ENCODE measurements at regions not wholly inside any gene's neighbourhood (a gene's known extent, or its start where the extent isn't known, plus 50 kb on each side); places are given as distances from the start of the nearest gene placed in this dataset.

DNA sequence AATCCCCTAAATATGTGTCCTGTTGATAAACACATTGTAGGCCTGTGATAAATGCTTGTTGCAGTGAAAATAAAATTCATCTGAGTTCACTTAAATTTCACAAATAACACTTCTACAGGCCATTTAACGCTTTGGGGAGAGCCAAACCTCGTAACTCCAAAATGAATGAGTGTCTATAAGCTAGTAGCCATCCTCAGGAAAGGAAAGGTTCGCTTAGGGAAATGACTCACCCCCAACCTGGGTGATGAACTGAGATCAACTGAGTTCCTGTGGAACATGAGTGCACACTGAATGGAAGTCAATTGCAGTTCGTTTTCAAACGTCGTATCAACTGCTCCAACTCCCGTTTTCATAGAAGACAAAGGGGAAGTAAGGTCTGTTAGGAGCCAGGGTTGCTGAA is 527.6 kb upstream of the ID2 start:
- H2AFZ ChIP-seq (ENCODE audit: low read depth, low read length) = no peak overlapping the region
- no peaks in the 10 kb centered on the region for H3K4me1 ChIP-seq (replicated peaks in 1 of 2; ENCODE audit: control insufficient read depth in 2 of 2, insufficient read depth in 2 of 2, low read length in 2 of 2)
- H3K27ac ChIP-seq (ENCODE audit: extremely low read depth, low read depth, low read length) = no peak overlapping the region
- no peak for FAIRE-seq
- no peak for ATAC-seq
- H3K79me2 ChIP-seq (ENCODE audit: control insufficient read depth, insufficient read depth, low read length) = no peaks in the 10 kb centered on the region
- TF ChIP-seq SMAD4 (CRISPR knock-in tag; conservative IDR thresholded peaks at IDR 0.05) = no peak
- no peak for TF ChIP-seq NUFIP1 (IDR thresholded peaks at IDR 0.05; ENCODE audit: partially characterized antibody)
- TF ChIP-seq TBL1XR1 (IDR thresholded peaks at IDR 0.05; ENCODE audit: low read length in 2 of 2) = no peak
- intact Hi-C loops (cut with micrococcal nuclease) = no loop called here
- no peak overlapping the region for H3K9ac ChIP-seq (ENCODE audit: insufficient read depth in 1 of 2, low read depth in 2 of 2, low read length in 2 of 2)
- no peak overlapping the region for H3K4me3 ChIP-seq
- no peaks in the 10 kb centered on the region for H3K9me3 ChIP-seq (replicated peaks; ENCODE audit: control insufficient read depth, insufficient read depth, low read depth, low read length)
- H3K9me1 ChIP-seq (ENCODE audit: control insufficient read depth, insufficient read depth, low read length) = no peaks in the 10 kb centered on the region
- DNase-seq (ENCODE audit: extremely low read depth in 1 of 4, low spot score in 3 of 4) = no peak
- ChIA-PET POLR2A (interaction anchor here (0.6 to 0.8 kb wide), 2 partner anchors 8 to 1347 kb away, joined by 3 to 4 read pairs; no protein-coding TSS in a partner anchor), CTCF (ENCODE audit: low intra/inter-chr PET ratio) (no interaction called here)
- no peaks in the 10 kb centered on the region for H4K20me1 ChIP-seq (replicated peaks; ENCODE audit: control insufficient read depth, insufficient read depth, low read length)
- in situ Hi-C loops (cut with MboI) = no loop called here
- no peak overlapping the region for H3K4me2 ChIP-seq (ENCODE audit: insufficient read depth, low read length)
- peaks cover 5 to 32% of the 10 kb centered on the region in 2 experiments; a peak in 3 of 5 replicates for H3K27me3 ChIP-seq (ENCODE audit: control insufficient read depth in 2 of 2, insufficient read depth in 2 of 2, low read length in 2 of 2)
- H3K36me3 ChIP-seq (ENCODE audit: control insufficient read depth, insufficient read depth, low read length) = no peaks in the 10 kb centered on the region
- 0% methylated on average over 7 of the region's 7 CpGs for WGBS (ENCODE audit: insufficient coverage, low coverage, missing lambda C conversion rate)
- BruUV-seq (replicated peaks) = no TSS peak

DNA sequence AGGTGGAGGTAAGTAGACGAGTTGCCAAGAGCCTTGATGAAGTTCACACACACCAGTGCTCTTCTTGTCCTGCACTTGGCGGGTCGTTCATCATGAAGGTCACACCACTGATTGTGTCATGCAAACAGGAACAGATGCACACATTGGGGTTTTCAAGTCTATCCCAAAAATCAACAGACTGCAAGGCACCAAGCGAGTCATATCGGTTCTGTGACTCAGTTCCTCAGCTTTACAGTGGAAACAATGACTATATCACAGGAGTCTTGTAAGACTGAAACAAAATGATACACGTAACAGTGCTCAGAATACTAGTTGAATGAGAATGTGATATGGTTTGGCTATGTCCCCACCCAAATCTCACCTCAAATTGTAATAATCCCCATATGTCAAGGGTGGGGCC is 526.9 kb upstream of the ID2 start:
- no peaks in the 10 kb centered on the region for H3K4me1 ChIP-seq (replicated peaks in 1 of 2; ENCODE audit: control insufficient read depth in 2 of 2, insufficient read depth in 2 of 2, low read length in 2 of 2)
- H3K36me3 ChIP-seq (ENCODE audit: control insufficient read depth, insufficient read depth, low read length) = no peaks in the 10 kb centered on the region
- no peak overlapping the region for H2AFZ ChIP-seq (ENCODE audit: low read depth, low read length)
- H3K4me2 ChIP-seq (ENCODE audit: insufficient read depth, low read length) = no peak overlapping the region
- H3K9ac ChIP-seq (ENCODE audit: insufficient read depth in 1 of 2, low read depth in 2 of 2, low read length in 2 of 2) = no peak overlapping the region
- no peak overlapping the region for H3K27ac ChIP-seq (ENCODE audit: extremely low read depth, low read depth, low read length)
- peaks cover 5 to 39% of the 10 kb centered on the region in 2 experiments; a peak in 3 of 5 replicates for H3K27me3 ChIP-seq (ENCODE audit: control insufficient read depth in 2 of 2, insufficient read depth in 2 of 2, low read length in 2 of 2)
- H3K9me1 ChIP-seq (ENCODE audit: control insufficient read depth, insufficient read depth, low read length) = no peaks in the 10 kb centered on the region
- no TSS peak for BruUV-seq (replicated peaks)
- no peak for DNase-seq (ENCODE audit: extremely low read depth in 1 of 4, low spot score in 3 of 4)
- no peak for ATAC-seq
- under 1% methylated on average over 6 of the region's 6 CpGs for WGBS (ENCODE audit: insufficient coverage, low coverage, missing lambda C conversion rate)
- intact Hi-C loops (cut with micrococcal nuclease) (no loop called here), in situ Hi-C loops (cut with MboI) (no loop called here)
- no peaks in the 10 kb centered on the region for H4K20me1 ChIP-seq (replicated peaks; ENCODE audit: control insufficient read depth, insufficient read depth, low read length)
- no peak overlapping the region for H3K4me3 ChIP-seq
- no peak for FAIRE-seq
- no peaks in the 10 kb centered on the region for H3K9me3 ChIP-seq (replicated peaks; ENCODE audit: control insufficient read depth, insufficient read depth, low read depth, low read length)
- POLR2A ChIA-PET = interaction anchor here (0.8 kb wide), 1 partner anchor 9 kb away, joined by 4 read pairs; no protein-coding TSS in a partner anchor
- H3K79me2 ChIP-seq (ENCODE audit: control insufficient read depth, insufficient read depth, low read length) = no peaks in the 10 kb centered on the region
- CTCF ChIA-PET (ENCODE audit: low intra/inter-chr PET ratio) = no interaction called here
- TF ChIP-seq SNIP1 (IDR thresholded peaks at IDR 0.05; ENCODE audit: low read depth) (no peak), SREBF1 (IDR thresholded peaks at IDR 0.05; ENCODE audit: borderline replicate concordance, low read depth, low read length) (no peak), CTCFL (IDR thresholded peaks at IDR 0.05; ENCODE audit: borderline replicate concordance, insufficient read depth, low read depth, low read length, poor library complexity, severe bottlenecking) (no peak), TCF7 (IDR thresholded peaks at IDR 0.05; ENCODE audit: borderline replicate concordance) (no peak)

Measured in K562 (cell line).